NCI-H128 (cell line): ENCODE measurements at regions not wholly inside any gene's neighbourhood (a gene's known extent, or its start where the extent isn't known, plus 50 kb on each side); places are given as distances from the start of the nearest gene placed in this dataset.
"Not testable (repeated sequence)": the region's sequence is repeated elsewhere in the genome, so short reads cannot be mapped to it uniquely, and the experiment has no call there.

Experiments
- DNase-seq: peaks from one replicate; lab custom pipeline; 2025; ENCODE audit not compliant: unreplicated experiment; lab: John Stamatoyannopoulos, UW

- no peak for DNase-seq
Measured at GRCh38 chr4:28834120-28834519, 1886.0 kb upstream of the PCDH7 start.

DNA sequence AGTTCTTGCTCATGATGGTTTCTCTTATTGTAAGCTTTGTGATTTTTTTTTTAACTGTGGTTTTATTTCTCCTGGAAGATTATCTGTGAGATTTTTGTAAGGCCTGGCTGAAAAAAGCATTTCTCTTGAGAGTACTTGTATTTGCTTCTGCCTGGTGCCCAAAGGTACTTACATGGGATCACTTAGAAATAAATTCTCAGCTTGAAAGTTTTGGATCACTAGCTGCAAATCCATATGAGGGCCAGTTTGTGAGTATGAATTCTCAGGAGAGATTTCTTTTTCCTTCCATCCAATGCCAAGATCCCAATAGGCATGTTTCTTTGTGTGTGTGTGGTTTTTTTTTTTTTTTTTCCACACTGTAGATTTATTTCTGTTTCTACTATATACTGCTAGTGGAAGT is 1884.7 kb upstream of the PCDH7 start:
- no peak for DNase-seq

GRCh38 chr4:28842271-28842670 is 1877.9 kb upstream of the PCDH7 start:
- DNase-seq, result no peak

GRCh38 chr4:28845158-28845557 is 1875.0 kb upstream of the PCDH7 start:
- no peak for DNase-seq

DNA sequence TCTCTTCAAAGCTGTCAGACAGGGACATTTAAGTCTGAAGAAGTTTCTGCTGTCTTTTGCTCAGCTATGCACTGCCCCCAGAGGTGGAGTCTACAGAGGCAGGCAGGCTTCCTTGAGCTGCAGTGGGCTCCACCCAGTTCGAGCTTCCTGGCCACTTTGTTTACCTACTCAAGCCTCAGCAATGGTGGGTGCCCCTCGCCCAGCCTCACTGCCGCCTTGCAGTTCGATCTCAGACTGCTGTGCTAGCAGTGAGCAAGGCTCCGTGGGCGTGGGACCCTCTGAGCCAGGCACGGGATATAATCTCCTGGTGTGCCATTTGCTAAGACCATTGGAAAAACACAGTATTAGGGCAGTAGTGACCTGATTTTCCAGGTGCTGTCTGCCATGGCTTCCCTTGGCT is 1863.1 kb upstream of the PCDH7 start:
- DNase-seq, result not testable (repeated sequence)

DNA sequence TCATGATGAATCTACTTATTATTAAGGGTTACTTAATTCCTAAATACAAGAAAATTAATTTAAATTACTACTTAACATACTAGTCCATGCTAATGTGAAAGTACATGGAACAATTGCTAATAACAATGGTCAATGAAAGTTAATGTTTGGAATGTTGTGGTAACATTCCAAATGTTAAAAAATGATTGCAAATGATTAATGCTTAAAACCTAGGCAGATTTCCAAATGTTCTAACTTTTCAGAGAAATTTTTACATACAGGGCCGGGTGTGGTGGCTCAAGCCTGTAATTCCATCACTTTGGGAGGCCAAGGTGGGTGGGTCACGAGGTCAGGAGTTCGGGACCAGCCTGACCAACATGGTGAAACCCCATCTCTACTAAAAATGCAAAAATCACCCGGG is 1851.3 kb upstream of the PCDH7 start:
- DNase-seq, result no peak

DNA sequence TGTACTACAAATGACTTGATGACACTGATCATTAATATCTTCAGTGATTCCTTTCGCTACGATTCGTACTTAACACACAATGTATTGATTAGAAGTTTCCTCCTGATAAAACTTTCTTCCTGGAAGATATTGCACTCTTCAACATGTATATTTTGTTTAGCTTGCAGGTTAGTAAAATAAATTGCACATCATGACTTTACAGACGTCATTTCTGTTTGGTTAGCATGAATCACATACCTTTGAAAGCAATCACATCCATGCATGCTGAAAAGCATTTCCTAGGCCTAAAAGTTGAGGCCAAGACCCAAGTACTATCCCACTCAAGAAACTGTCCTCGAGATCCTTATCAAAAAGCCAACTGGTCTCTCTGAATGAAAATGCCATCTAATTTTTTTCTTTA is 1841.0 kb upstream of the PCDH7 start:
- DNase-seq, result no peak

- DNase-seq, result no peak
Measured at GRCh38 chr4:28879900-28880299, 1840.3 kb upstream of the PCDH7 start.

DNA sequence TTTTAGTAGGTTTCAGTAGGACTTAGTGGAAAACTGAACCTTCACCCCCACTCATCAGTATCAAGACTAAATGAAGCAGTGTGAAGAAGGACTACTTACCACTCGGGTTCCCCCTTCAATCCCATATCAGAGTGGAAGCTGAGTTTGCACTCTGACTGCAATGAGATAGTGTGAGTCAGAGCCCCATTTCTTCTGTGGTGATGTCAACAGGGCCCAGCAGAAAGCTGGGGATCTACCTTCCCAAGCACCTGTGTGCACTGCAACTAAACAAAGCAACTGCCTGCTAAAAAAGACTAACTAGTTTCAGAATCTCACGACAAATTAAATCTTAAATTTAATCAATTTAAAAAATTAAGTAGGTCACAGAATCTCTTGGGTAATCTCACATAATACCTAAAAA is 1837.0 kb upstream of the PCDH7 start:
- DNase-seq, result no peak

- no peak for DNase-seq
Measured at GRCh38 chr4:28886934-28887333, 1833.2 kb upstream of the PCDH7 start.

GRCh38 chr4:28890949-28891775 is 1829.0 kb upstream of the PCDH7 start:
- no peak for DNase-seq

DNA sequence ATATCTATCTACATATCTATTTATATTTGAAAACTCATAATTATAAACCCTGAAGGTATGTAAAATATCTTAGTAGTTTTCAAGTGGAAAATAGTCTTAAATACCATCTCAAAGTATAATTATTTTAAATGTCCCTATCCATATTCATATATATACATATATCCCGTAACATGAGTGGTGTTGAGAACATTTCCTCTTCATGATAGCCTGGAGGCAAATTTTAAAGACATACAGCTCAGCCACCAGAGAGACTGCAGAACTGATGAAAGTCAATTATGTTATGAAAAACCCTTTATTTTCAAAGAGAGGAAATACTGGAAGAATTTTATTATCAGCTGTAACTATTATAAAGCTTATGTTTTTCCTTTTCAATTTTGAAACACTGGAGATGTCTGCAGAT is 1806.7 kb upstream of the PCDH7 start:
- DNase-seq, result no peak

DNA sequence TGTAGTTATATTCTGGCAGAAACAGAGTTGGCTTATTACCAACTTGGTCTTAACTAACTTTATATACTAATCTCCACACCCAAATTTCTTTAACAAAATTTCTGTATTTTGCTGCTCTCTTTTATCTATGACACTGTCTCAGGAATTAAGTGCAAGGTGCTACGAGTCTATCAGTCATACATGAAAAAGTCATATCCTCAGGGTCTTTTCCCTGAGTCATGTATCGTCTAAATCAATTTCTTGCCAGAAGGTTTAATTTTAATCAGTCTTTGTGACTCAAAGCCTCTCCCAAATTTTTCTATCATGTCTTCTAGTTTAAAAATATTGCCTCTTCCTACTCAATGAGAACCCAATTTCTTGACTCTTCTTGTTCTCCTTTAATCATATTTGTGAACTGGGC is 1803.6 kb upstream of the PCDH7 start:
- DNase-seq, result no peak

DNA sequence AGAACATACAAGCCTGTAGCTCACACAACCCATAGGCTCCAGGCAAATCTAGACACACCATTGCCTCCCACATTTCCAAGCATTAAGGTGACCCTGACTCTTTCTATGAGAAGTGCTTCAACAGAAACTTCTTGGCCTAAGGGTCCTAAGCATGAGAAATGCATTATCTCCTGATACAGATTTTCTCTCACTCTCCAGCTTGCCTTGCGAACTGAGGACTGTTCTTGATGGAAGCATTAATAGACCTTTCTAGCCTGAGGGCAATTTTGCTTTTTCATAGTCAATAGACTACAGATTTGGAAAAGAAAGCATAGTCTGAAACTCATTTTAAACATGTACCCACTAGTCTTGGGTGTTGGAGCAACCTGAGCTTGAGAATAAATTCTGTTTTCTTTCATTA is 1801.3 kb upstream of the PCDH7 start:
- no peak for DNase-seq

- DNase-seq, result no peak
Measured at GRCh38 chr4:28921886-28922285, 1798.3 kb upstream of the PCDH7 start.

- DNase-seq, result no peak
Measured at GRCh38 chr4:28926156-28926555, 1794.0 kb upstream of the PCDH7 start.

DNA sequence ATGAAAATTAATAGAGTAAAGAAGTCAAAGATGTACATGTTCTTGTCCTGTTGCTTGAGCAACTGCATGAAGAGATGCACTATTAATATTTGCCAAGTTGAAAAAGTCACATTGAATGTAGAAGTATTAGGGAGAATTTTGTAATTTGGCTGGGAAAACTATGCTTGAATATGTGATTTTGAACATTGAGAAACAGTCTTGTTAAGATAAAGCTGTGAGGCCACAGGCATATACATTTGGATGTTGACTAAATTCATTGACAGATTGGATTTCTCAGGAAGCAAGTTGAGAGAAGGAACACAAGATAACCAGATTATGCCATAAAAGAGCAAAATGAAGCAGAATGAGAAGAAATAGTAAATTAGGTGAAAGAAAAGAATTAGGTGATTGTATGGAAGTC is 1777.5 kb upstream of the PCDH7 start:
- no peak for DNase-seq

DNA sequence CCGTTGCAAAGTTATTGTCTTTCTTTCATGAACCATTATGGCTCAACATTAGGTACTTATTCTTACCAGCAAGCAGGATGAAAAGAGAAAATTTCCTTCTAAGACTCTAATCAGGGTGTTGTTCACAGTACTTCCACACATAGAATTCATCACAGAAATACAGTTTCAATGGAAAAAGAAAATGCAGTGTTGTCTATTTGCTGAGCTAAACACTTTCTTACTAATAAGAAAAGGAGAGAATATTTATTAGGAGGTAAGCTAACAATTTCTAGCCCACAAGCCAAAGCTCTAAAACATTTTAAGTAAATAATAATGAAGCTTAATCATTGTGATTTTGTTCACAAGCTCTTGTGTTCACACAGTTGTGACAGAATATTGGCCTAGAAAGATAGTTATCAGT is 1772.8 kb upstream of the PCDH7 start:
- no peak for DNase-seq

DNA sequence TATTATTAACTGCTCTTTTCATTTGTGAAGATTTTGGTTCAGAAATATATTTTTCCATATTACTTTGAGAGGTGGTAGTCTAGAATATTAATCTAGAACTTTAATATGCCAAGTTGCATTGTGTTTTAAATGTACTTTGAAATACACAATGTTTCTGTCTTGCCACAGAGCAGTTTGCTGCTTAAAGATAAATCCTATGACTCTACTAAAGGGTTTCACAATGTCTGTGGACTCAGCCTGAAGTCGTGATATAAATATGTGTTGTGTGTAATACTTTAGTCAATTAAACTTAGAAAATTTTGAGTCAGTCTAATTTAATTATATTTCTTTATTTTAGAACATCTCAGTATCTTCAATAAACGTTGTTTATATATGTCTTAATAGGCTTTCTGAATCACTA is 1771.7 kb upstream of the PCDH7 start:
- no peak for DNase-seq

DNA sequence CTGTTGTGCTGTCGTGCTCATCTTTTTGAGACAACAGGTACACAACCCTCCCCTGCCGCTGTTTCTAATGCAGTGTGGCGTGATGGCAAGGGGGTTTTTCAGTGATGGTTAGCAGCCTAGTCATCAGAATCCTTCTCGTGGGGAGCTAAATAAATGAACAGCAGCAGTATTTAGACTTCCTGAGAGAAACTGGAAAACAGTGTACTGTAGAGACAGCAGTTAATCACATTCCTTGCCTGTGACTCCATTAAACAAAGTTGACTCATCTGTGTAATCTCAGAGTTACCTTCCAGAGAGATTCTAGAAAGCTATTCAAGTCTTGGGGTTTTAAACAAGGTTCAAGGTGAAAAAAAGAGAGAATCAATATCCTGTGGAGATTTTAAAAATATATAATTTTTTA is 1753.2 kb upstream of the PCDH7 start:
- DNase-seq, result no peak

- DNase-seq, result no peak
Measured at GRCh38 chr4:28973587-28974350, 1746.4 kb upstream of the PCDH7 start.

GRCh38 chr4:28976369-28976768 is 1743.8 kb upstream of the PCDH7 start:
- no peak for DNase-seq

- DNase-seq, result no peak
Measured at GRCh38 chr4:29002151-29002550, 1718.0 kb upstream of the PCDH7 start.
